MM.1S (cell line): ENCODE measurements at regions not wholly inside any gene's neighbourhood (a gene's known extent, or its start where the extent isn't known, plus 50 kb on each side); places are given as distances from the start of the nearest gene placed in this dataset.

Experiments
- DNase-seq: peaks from one replicate; pipeline ENCODE4 v3.0.0-alpha.2; 2015
- H2AFZ ChIP-seq: fragments of 300-600 bp; sonication (generic); 2 replicates; pipeline ENCODE4 v1.6.0; 2016; ENCODE audit warnings: antibody characterized with exemption, low read length
- H3F3A ChIP-seq: fragments of 300-600 bp; sonication (generic); 2 replicates; pipeline ENCODE4 v1.6.1; 2016; ENCODE audit warnings: mild to moderate bottlenecking, antibody characterized with exemption, low read length, moderate library complexity, mixed read lengths; ENCODE audit not compliant: insufficient read depth
- H3K27ac ChIP-seq: fragments of 300-600 bp; sonication (generic); 2 replicates; pipeline ENCODE4 v1.5.1; 2016; ENCODE audit warnings: mild to moderate bottlenecking, low read length
- H3K27me3 ChIP-seq: fragments of 300-600 bp; sonication (generic); replicated peaks from 2 replicates; pipeline ENCODE4 v1.6.0; 2016; ENCODE audit warnings: low read length; ENCODE audit not compliant: insufficient read depth
- H3K36me3 ChIP-seq: fragments of 300-600 bp; sonication (generic); replicated peaks from 2 replicates; pipeline ENCODE4 v1.6.1; 2016; ENCODE audit warnings: mild to moderate bottlenecking, low read length, mixed read lengths; ENCODE audit not compliant: insufficient read depth
- H3K4me1 ChIP-seq: fragments of 300-600 bp; sonication (generic); 2 replicates; pipeline ENCODE4 v1.6.1; 2016; ENCODE audit warnings: low read length, mixed read lengths
- H3K4me2 ChIP-seq: fragments of 300-600 bp; sonication (generic); 2 replicates; pipeline ENCODE4 v1.6.0; 2016; ENCODE audit warnings: low read depth, low read length
- H3K4me3 ChIP-seq: fragments of 300-600 bp; sonication (generic); 2 replicates; pipeline ENCODE4 v1.5.1; 2016; ENCODE audit warnings: low read length, mixed read lengths
- H3K79me2 ChIP-seq: fragments of 300-600 bp; sonication (generic); 2 replicates; pipeline ENCODE4 v1.6.1; 2016; ENCODE audit warnings: mixed run types, low read length, mixed read lengths
- H3K9ac ChIP-seq: fragments of 300-600 bp; sonication (generic); 2 replicates; pipeline ENCODE4 v1.6.1; 2016; ENCODE audit warnings: low read length, mixed read lengths
- H3K9me2 ChIP-seq: fragments of 300-600 bp; sonication (generic); replicated peaks from 2 replicates; pipeline ENCODE4 v1.6.1; 2016; ENCODE audit warnings: mild to moderate bottlenecking, low read length, mixed read lengths; ENCODE audit not compliant: insufficient read depth
- H3K9me3 ChIP-seq: fragments of 300-600 bp; sonication (generic); replicated peaks from 2 replicates; pipeline ENCODE4 v1.6.1; 2016; ENCODE audit warnings: mild to moderate bottlenecking, low read length, mixed read lengths; ENCODE audit not compliant: insufficient read depth
- H4K20me1 ChIP-seq: fragments of 300-600 bp; sonication (generic); 2 replicates; pipeline ENCODE4 v1.6.1; 2016; ENCODE audit warnings: mild to moderate bottlenecking, low read length, moderate library complexity, mixed read lengths; ENCODE audit not compliant: insufficient read depth
- CTCF ChIP-seq: fragments of 300-600 bp; sonication (generic); IDR thresholded peaks from 2 replicates; pipeline ENCODE4 v1.5.1; 2016; ENCODE audit warnings: antibody characterized with exemption, low read length, mixed read lengths
- EZH2 ChIP-seq: fragments of 300-600 bp; sonication (generic); optimal IDR thresholded peaks from 2 replicates; pipeline ENCODE3; 2017; ENCODE audit warnings: low read depth, mild to moderate bottlenecking, antibody characterized with exemption, low read length, mixed read lengths
- EZH2phosphoT487 ChIP-seq: fragments of 300-600 bp; sonication (generic); IDR thresholded peaks from 2 replicates; pipeline ENCODE4 v1.6.1; 2018; ENCODE audit warnings: antibody characterized with exemption, low read length

GRCh38 chr1:93013145-93014065 lies 52.1 kb upstream of the DIPK1A start:
- no peak for DNase-seq
- Histone ChIP-seq H2AFZ (no peak overlapping the region), H3K27me3 (no peaks in the 10 kb centered on the region), H3K36me3 (no peaks in the 10 kb centered on the region), H3K79me2 (no peaks in the 10 kb centered on the region), H3F3A (peaks cover 12% of the 10 kb centered on the region), H3K4me1 (peaks cover 18% of the 10 kb centered on the region), H3K4me2 (no peak overlapping the region), H3K27ac (no peak overlapping the region), H3K4me3 (no peak overlapping the region), H3K9me3 (no peaks in the 10 kb centered on the region), H3K9ac (no peak overlapping the region), H3K9me2 (no peaks in the 10 kb centered on the region), H4K20me1 (no peaks in the 10 kb centered on the region)
- no peak for TF ChIP-seq EZH2
- TF ChIP-seq EZH2phosphoT487, result no peak
- no peak for TF ChIP-seq CTCF

GRCh38 chr1:93014168-93014567 lies 52.9 kb upstream of the DIPK1A start:
- Histone ChIP-seq H4K20me1 (no peaks in the 10 kb centered on the region), H3K9me2 (no peaks in the 10 kb centered on the region), H3K4me3 (no peak overlapping the region), H3K4me2 (peak overlapping the region; percentile 63), H3K4me1 (peaks cover 18% of the 10 kb centered on the region), H3K79me2 (no peaks in the 10 kb centered on the region), H3F3A (peaks cover 12% of the 10 kb centered on the region), H3K27ac (peak overlapping the region; percentile 62; the same call in 1 of the 2 replicates), H2AFZ (no peak overlapping the region), H3K9me3 (no peaks in the 10 kb centered on the region), H3K27me3 (no peaks in the 10 kb centered on the region), H3K36me3 (no peaks in the 10 kb centered on the region), H3K9ac (no peak overlapping the region)
- no peak for DNase-seq
- TF ChIP-seq CTCF, result no peak
- TF ChIP-seq EZH2, result no peak
- TF ChIP-seq EZH2phosphoT487, result no peak

GRCh38 chr1:93015590-93015989 lies 54.3 kb upstream of the DIPK1A start:
- Histone ChIP-seq H3K27ac (no peak overlapping the region), H3K4me3 (no peak overlapping the region), H3F3A (peaks cover 12% of the 10 kb centered on the region), H4K20me1 (no peaks in the 10 kb centered on the region), H3K4me1 (peaks cover 18% of the 10 kb centered on the region), H3K9me2 (no peaks in the 10 kb centered on the region), H3K27me3 (no peaks in the 10 kb centered on the region), H3K4me2 (0 out of 2 replicates have a peak overlapping the region, but pooled peaks have one; percentile 9), H3K9ac (no peak overlapping the region), H3K79me2 (no peaks in the 10 kb centered on the region), H3K9me3 (no peaks in the 10 kb centered on the region), H2AFZ (no peak overlapping the region), H3K36me3 (no peaks in the 10 kb centered on the region)
- TF ChIP-seq CTCF, result no peak
- TF ChIP-seq EZH2, result no peak
- TF ChIP-seq EZH2phosphoT487, result no peak
- DNase-seq, result no peak
